Right hindlimb (tissue), 1 donor: ENCODE measurements at regions not wholly inside any gene's neighbourhood (a gene's known extent, or its start where the extent isn't known, plus 50 kb on each side); places are given as distances from the start of the nearest gene placed in this dataset.

Experiments used
- DNase-seq: peaks from one replicate; pipeline ENCODE4 v3.0.0-alpha.2; 2018

- DNase-seq = no peak
Observed at GRCh38 chr4:151922811-151923210, 162.0 kb upstream of the GATB start.

GRCh38 chr4:151922306-151922705 is 161.5 kb upstream of the GATB start:
- DNase-seq = no peak

- no peak for DNase-seq
Observed at GRCh38 chr4:151921811-151922210, 161.0 kb upstream of the GATB start.

- DNase-seq = no peak
Observed at GRCh38 chr4:151921386-151921785, 160.6 kb upstream of the GATB start.

GRCh38 chr4:151917145-151917734 is 156.4 kb upstream of the GATB start:
- DNase-seq = no peak

- no peak for DNase-seq
Observed at GRCh38 chr4:151912632-151913031, 151.8 kb upstream of the GATB start.

- no peak for DNase-seq
Observed at GRCh38 chr4:151911970-151912369, 151.2 kb upstream of the GATB start.

- no peak for DNase-seq
Observed at GRCh38 chr4:151908734-151909497, 148.1 kb upstream of the GATB start.

GRCh38 chr4:151908201-151908600 is 147.4 kb upstream of the GATB start:
- DNase-seq = no peak

- no peak for DNase-seq
Observed at GRCh38 chr4:151906438-151906837, 145.6 kb upstream of the GATB start.

GRCh38 chr4:151905197-151905596 is 144.4 kb upstream of the GATB start:
- no peak for DNase-seq

GRCh38 chr4:151901631-151902030 is 140.8 kb upstream of the GATB start:
- no peak for DNase-seq

- DNase-seq = no peak
Observed at GRCh38 chr4:151896880-151897279, 136.1 kb upstream of the GATB start.

- no peak for DNase-seq
Observed at GRCh38 chr4:151895671-151896070, 134.9 kb upstream of the GATB start.

GRCh38 chr4:151894246-151894645 is 133.4 kb upstream of the GATB start:
- DNase-seq = no peak

- DNase-seq = no peak
Observed at GRCh38 chr4:151888367-151888866, 127.6 kb upstream of the GATB start.

GRCh38 chr4:151887816-151888180 is 127.0 kb upstream of the GATB start:
- DNase-seq = no peak

GRCh38 chr4:151887031-151887815 is 126.4 kb upstream of the GATB start:
- DNase-seq = no peak

GRCh38 chr4:151885123-151885522 is 124.3 kb upstream of the GATB start:
- no peak for DNase-seq

GRCh38 chr4:151883747-151884146 is 122.9 kb upstream of the GATB start:
- no peak for DNase-seq

- DNase-seq = no peak
Observed at GRCh38 chr4:151882072-151882803, 121.4 kb upstream of the GATB start.

GRCh38 chr4:151879705-151880445 is 119.1 kb upstream of the GATB start:
- no peak for DNase-seq
